GM20000 (cell line): ENCODE measurements at regions not wholly inside any gene's neighbourhood (a gene's known extent, or its start where the extent isn't known, plus 50 kb on each side); places are given as distances from the start of the nearest gene placed in this dataset.

Experiments used
- DNase-seq: peaks from one replicate; pipeline ENCODE4 v3.0.0; 2012; ENCODE audit warnings: low spot score
- TF ChIP-seq, protein P1 (sequence below): IDR thresholded peaks from 2 replicates; pipeline ENCODE4 v1.5.1; 2012; ENCODE audit warnings: mild to moderate bottlenecking, control low read depth; ENCODE audit errors: extremely low read depth, missing control alignments

DNA sequence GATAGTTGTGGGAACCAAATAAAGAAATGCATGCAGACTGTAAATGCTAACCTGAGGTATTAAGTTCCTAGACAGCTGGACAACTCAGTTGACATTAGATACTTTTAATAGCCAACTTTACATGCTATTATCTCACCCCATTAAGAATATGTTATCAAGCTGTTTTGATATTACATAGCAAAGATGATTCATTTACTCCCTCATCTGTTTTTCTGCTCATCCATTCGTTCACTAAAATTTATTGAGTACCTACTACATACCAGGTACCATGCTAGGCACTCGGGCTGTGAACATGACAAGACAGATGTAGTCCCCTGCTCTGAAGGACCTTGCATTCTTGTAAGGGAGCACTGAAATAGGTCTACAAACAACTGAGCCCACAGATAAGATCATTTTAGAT, 192.4 kb downstream of the DACT1 start:
- DNase-seq = no peak
- TF ChIP-seq, protein P1, sequence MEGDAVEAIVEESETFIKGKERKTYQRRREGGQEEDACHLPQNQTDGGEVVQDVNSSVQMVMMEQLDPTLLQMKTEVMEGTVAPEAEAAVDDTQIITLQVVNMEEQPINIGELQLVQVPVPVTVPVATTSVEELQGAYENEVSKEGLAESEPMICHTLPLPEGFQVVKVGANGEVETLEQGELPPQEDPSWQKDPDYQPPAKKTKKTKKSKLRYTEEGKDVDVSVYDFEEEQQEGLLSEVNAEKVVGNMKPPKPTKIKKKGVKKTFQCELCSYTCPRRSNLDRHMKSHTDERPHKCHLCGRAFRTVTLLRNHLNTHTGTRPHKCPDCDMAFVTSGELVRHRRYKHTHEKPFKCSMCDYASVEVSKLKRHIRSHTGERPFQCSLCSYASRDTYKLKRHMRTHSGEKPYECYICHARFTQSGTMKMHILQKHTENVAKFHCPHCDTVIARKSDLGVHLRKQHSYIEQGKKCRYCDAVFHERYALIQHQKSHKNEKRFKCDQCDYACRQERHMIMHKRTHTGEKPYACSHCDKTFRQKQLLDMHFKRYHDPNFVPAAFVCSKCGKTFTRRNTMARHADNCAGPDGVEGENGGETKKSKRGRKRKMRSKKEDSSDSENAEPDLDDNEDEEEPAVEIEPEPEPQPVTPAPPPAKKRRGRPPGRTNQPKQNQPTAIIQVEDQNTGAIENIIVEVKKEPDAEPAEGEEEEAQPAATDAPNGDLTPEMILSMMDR = no peak

DNA sequence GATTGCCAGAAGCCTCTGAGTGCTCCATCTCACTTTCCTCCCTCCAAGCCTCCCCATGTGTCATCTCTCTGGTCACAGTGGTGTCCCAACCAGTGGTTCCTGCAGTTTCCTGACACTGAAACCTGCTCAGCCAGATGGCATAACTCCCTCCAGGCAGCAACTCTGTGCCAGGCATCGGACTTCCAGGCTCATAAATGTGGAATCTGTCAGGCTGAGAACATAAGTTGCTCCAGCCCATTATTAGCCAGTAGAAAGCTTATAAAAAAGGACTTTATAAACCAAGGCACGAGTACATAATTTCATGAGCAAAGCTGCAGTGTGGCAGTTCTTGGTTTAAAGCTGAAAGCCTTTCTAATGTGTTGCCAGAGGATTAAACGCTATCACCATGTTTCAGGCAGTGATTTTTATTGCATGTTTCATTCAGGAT, 194.3 kb downstream of the DACT1 start:
- TF ChIP-seq, protein P1 = no peak
- DNase-seq = no peak

DNA sequence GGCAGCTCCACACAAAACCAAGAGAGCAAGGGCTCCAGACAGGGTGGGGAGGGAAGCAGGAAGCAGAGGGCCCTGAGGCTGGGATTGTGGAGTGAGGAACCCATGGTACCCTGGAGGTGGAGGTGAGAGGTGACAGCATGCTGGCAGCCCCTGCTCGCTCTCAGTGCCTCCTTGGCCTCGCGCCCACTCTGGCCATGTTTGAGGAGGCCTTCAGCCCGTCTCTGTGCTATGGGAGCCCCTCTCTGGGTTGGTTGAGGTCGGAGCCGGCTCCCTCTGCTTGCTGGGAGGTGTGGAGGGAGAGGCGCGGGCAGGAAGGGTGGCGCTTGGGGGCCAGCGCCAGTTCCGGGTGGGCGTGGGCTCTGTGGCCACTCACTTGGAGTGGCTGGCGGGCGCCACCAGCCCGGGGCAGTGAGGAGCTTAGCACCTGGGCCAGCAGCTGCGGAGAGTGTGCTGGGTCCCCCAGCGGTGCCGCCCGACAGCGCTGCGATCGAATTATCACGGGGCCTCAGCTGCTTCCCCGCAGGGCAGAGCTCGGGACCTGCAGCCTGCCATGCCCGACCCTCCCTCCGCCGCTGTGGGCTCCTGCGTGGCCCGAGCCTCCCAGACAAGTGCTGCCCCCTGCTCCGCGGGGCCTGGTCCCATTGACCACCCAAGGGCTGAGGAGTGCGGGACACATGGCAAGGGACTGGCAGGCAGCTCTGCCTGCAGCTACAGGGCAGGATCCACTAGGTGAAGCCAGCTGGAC, 196.0 kb downstream of the DACT1 start:
- TF ChIP-seq, protein P1 = no peak
- no peak for DNase-seq

DNA sequence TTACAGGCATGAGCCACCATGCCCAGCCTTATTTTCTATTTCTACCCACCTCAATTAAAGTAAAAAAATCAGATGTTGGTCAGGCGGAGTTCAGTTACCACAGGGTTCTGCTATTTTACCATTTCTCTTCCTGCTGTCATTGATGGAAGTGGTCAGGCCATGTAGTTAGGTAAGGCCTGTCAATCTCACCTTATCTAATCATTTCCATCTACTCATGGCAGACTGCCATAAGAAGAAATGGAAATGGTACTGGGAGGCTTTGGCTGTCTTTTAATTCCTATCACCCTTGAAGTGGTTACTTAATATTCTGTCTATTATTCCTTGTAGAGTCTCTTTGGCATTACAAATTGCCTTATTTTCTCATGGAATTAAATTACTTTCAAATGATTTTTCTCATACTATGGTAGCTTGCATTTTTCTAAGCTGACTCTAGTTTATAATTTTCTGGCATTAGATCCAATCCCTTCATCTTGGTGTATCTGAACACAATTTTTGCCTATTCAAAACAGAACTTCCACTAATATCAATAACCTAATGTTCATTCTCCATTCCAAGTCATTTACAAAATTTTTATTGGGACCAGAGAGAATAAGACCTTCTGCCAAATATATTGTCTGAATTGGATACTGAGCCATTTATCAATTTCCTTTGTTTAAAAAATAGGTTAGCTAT, 198.7 kb downstream of the DACT1 start:
- TF ChIP-seq, protein P1 = no peak
- DNase-seq = no peak

DNA sequence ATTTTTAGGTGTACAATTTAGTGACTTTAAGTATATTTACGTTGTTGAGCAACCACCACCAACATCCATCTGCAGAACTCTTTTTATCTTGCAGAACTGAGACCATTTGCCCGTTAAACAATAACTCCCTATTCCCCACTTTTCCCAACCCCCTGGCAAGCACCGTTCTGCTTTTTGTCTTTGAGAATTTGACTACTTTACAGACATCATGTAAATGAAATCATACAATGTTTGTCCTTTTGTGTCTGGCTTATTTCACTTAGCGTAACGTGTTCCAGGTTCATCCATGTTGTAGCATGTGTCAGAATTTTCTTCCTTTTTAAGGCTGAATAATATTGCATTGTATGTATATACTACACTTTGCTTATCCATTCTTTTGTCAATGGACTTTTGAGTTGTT, 201.5 kb downstream of the DACT1 start:
- TF ChIP-seq, protein P1 = no peak
- no peak for DNase-seq

DNA sequence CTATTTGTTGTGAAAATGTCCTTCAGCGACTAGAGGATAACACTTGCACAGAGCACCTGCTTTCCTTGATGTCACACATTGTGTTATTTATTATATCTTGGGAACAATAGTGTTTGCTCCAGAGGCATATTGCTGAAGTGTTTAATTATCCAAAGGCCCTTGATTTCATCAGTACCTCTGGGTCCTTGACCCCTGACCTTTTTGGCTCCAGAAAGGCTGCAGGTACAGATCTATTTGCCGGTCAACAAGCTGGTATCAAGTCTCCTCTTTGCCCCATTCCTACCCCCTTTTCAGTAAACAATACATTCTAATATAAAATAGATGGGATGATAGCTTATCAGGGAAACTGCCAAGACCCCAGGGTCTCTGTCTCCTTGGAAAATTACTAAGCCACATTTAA, 206.8 kb downstream of the DACT1 start:
- no peak for DNase-seq
- TF ChIP-seq, protein P1 = no peak

DNA sequence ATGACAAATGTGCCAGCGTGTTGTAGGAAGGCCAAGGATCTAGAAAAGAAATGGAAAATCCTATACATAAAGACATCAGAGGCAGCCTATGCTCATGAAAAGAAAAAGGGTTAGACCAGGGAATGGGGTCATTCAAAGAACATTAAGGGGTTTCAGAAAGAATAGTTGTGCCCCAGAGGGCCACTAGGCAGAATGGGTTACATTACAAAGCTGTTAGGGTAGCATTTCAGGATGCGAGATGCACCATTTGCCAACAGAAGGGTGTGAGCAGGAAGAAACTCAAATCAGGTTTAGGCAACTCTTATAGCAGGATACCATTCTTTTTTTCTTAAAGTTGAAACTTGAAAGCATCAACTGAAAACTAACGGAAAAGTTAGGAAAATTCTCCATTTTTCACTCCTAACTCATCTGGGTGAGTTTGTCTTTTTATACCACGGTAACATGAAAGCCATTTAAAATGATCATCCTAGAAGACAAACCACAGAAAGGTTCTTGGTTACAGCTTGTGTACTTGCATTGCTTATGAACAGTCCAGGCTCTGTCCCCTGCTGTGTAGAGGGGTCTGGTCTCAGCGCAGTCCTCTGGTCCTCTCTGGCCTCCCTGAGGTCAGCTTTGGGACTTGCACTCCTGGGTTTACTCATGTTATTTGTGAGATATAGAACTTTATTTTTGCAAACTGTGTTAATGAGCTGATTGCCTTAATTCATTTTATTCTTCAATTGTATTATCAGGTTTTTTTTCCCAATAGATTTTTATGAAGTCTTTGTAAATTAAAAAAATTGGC, 209.1 kb downstream of the DACT1 start:
- no peak for DNase-seq
- TF ChIP-seq, protein P1 = no peak
